Mesenteric fat pad (tissue), 1 donor: ENCODE measurements at regions not wholly inside any gene's neighbourhood (a gene's known extent, or its start where the extent isn't known, plus 50 kb on each side); places are given as distances from the start of the nearest gene placed in this dataset.
"Not testable (repeated sequence)": the region's sequence is repeated elsewhere in the genome, so short reads cannot be mapped to it uniquely, and the experiment has no call there.

Experiments used
- DNase-seq: peaks from one replicate; pipeline ENCODE4 v3.0.0-alpha.2; 2020; ENCODE audit warnings: low spot score
- donor health status: DM: yes; HTN: yes; CAD: no.

DNA sequence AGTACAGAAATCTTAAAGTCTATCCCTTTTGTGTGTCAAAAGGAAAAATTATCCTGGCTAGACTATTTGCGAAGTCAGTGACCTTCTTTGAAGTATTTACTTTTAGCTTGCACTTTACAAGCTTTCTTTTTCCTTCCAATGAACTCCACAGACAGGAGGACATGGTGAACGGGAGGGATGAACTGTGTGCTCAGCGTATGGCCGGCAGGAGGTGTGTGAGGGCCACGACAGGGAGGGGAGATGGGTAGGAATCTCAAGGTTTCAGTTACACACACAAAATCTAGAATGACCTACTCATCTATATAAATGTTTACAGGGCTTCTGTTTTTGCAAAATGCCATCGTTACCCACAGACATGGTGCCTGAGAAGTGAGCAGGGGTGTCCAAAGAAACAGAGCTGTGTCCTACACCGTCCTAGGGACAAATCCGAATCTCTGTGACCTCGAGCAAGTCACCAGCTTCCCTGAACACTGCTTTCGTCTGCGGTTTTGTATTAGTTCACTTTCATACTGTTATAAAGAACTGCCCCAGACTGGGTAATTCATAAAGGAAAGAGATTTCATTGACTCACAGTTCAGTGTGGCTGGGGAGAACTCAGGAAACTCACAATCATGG is 537.2 kb downstream of the LIG4 start:
- DNase-seq, result no peak

DNA sequence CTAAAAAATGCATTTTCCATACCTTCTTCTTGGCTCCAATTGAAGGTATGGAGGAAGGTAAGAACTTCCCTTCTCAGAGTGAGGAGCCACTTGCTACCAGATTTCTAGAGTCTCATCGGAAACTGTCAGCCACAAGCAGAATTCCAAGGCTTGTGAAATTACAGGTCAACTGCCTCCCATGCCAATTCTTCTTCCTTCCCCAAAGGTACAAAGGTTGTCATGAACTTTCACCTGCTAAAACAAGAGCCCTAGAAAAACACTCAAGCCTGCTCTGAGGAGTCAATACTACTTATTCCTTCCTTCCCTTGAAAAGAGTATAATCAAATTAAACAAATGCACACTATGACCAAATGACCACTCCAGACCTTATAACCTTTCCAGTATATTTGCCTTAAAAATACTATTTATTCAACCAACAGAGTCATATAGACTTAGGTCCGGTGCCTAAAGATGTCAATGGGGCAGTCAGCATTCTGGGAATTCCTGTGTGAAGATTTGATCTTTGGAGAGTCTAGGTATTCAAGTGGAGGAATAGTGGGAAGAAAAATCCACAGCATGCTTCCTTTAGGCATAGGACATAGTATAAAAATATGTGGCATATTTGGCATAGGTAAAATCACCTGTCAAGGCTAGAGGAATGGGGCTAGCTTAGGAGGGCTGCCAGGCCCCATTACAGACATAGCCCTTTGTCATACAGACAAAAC is 539.3 kb downstream of the LIG4 start:
- no peak for DNase-seq

DNA sequence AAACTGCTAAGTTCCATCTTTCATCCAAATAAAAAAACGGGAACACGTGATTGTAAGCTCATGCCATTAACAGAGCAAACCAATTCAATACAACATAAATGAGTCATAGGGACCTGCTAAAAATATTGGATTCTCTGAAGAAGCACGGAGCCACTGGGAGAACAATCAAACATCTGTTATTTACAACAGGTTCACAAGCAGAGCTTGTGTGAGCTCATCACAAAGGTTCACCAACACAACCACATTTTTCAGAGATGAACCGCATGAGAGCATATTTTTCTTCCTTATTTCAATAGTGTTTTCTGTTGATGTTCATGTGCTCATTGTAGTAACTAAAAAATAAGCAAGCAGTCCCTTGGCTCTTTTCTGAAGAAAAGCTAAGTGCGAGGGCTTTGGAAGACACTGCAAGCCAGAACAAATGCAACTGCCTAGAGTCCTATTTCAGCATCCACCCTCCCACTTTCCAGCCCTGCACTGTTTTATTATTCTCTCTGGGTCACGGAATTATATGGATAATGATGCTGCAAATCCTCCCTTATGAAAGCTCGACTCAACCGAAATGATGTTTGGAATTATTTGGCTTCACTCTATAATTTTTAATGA is 545.8 kb downstream of the LIG4 start:
- DNase-seq, result no peak

DNA sequence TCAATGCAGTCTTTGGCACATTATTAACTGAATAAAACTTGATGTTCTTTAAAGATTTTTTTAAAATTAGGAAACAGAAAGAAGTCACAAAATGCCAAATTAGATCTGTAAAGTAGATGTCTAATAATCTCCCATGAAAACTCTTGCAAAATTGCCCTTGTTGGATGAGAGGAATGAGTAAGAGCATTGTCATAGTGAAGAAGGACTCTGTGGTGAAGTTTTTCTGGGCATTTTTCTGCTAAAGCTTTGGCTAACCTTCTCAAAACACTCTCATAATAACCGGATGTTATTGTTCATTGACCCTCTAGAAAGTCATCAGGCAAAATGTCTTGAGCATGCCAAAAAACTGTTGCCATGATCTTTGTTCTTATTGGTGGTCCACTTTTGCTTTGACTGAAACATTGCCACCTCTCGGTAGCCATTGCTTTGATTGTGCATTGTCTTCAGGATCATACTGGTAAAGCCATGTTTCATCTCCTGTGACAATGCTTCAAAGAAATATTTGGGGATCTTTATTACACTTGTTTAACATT is 549.3 kb downstream of the LIG4 start:
- no peak for DNase-seq

DNA sequence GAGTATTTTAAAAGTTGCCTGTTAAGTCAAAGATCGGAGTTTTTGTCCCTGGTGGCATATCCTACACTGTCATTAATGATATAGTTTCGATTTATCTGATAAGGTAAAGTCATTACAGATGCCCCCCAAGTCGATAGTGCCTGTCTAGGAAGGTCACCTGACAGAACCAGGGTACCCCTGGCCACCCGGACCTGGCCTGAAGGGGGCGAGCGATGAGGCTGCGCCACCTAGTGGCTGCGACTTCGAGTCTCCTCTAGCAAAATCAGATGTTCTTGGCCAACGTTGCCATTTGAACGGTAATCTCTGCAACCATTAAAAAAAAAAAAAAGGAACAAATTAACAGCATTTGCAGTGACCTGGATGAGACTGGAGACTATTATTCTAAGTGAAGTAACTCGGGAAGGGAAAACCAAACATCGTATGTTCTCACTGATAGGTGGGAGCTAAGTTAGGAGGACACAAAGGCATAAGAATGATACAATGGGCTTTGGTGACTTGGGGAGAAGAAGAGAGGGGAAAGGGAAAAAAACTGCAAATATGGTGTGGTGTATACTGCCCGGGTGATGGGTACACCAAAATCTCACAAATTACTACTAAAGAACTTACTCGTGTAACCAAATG is 565.1 kb downstream of the LIG4 start:
- no peak for DNase-seq

GRCh38 chr13:107649079-107649478 is 566.3 kb downstream of the LIG4 start:
- no peak for DNase-seq

DNA sequence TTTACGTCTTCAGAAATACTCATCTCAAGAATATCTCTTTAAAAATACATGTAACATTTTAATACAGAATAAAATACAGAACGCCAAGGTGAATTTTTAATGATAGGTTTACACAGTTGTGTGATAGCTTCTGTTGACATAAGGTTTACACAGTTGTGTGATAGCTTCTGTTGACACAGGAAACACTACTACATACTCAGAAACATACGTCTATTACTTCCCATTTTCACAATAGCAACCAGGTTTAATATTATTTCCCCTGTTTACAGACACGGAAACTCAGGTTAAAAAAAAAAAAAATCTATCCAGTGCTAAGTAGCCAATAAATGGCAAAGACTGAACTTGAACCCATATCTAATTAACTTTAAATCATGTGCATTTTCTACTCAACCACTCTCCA is 571.2 kb downstream of the LIG4 start:
- no peak for DNase-seq

DNA sequence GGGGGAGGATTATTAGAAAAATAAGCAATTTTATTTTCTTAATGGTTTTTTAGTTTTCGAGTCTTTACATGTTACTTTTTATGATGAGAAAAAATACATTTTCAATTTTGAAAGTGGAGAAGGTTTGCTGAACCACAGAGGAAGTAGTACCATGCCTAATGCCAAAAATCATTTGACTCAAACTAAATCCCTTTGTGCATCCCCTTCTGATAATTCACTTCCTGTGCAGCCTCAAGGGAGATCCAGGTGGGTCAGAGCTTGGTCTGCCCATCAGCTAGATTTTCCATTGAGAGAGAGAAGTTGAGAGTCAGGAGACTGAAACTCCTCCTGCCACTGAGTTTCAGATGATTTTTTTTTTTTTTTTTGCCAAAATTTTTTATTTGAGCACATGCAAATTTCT is 571.7 kb downstream of the LIG4 start:
- DNase-seq, result no peak

- DNase-seq, result no peak
These were observed 572.5 kb downstream of the LIG4 start for GRCh38 chr13:107642831-107643230.

GRCh38 chr13:107641574-107641973 is 573.8 kb downstream of the LIG4 start:
- DNase-seq, result no peak

DNA sequence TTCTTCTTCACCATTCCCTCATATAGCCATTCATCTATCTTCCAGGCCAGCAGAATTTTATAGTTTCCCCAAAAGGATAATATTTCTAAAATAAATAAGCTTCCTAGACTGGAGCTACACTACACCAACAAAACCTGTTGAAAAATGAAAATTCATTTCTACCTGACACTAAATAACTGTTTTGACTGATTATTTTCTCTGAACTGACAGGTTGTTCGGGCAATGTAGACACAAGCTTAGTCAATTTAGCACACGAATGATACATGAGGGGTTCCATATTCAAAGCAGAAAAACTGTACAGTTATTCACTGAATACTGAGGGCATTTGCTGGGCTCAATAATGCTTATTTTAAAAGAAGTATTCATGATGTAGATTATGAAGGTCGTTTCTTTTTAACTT is 589.7 kb downstream of the LIG4 start:
- no peak for DNase-seq

- DNase-seq, result no peak
These were observed 597.8 kb downstream of the LIG4 start for GRCh38 chr13:107617527-107617926.

DNA sequence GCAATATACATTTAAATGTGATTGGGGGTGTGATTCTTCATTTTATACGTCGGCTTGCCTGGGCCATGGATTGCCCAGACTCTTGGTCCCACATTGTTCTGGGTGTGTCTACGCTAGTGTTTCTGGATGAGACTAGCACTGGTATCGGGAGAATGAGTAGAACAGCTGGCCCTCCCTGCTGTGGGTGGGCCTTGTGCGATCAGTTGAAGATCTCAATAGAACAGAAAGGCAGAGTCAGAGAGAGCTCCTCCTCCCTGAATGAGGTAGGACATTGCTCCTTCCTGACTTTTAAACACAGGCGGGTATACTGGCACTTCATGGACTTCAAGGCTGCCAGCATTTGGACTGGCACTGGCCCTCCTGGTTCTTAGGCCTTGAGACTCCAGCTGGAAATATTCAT is 603.0 kb downstream of the LIG4 start:
- DNase-seq, result no peak

GRCh38 chr13:107608736-107609135 is 606.6 kb downstream of the LIG4 start:
- no peak for DNase-seq

- DNase-seq, result no peak
These were observed 614.4 kb downstream of the LIG4 start for GRCh38 chr13:107600971-107601370.

DNA sequence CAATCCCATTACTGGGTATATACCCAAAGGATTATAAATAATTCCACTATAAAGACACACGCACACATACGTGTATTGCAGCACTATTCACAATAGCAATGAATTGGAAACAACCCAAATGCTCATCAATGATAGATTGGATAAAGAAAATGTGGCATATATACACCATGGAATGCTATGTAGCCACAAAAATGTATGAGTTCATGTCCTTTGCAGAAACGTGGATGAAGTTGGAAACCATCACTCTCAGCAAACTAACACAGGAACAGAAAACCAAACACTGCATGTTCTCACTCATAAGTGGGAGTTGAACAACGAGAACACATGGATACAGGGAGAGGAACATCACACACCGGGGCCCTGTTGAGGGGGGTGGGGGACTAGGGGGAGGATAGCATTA is 619.0 kb downstream of the LIG4 start:
- not testable (repeated sequence) for DNase-seq

DNA sequence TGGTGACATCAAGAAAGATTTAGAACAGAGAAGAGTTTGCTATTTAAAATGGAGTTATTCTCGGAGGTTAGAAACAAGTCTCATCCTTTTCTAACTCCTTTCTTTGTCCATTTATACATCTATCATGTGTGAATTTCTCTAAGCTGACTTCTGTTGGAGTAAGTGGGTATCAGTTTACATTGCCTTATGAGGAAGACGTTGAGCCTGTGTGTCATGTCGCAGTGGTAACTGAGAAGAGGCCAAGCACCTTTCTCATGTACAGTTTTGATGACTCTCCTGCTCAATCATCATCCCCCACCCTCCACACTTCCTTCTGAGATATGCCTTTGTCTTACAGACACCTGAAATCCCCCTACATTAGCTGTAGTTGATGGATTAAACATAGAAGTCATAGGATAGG is 624.8 kb downstream of the LIG4 start:
- no peak for DNase-seq

DNA sequence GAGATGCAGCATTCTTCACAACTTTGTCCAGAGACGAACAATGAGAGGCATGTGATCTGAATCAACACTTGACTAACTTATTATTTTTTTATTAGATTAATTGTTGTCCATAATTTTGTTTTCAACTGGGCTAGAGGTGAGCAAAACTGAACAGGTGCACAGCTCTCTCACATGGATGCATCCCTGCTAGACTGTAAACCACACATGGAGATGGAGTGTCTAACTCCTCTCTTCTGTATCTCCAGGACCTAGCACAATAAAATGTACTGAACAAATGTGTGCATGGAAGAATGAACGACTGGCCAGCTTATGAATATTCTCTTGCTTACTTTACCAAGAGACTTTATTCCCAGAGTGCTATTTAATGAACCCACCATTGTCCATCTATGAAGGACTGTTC is 627.7 kb downstream of the LIG4 start:
- no peak for DNase-seq

DNA sequence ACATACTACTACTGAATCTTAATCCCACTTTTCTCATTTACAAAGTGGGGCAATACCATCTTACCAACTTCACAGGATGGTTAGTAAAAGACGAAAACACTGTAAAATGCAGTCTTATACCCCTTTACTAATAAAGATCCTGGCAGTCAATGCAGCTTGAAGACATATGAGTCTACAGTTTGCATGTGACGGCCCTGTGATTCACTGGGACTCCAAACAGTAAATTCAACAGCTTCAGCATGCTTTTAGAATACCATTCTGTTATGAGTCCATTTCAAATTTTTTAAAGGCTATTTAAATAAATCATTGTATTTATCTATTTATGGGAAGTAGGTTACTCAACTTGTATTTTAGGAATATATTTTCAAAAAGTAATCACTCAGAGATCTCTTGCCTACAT is 629.1 kb downstream of the LIG4 start:
- DNase-seq, result no peak

DNA sequence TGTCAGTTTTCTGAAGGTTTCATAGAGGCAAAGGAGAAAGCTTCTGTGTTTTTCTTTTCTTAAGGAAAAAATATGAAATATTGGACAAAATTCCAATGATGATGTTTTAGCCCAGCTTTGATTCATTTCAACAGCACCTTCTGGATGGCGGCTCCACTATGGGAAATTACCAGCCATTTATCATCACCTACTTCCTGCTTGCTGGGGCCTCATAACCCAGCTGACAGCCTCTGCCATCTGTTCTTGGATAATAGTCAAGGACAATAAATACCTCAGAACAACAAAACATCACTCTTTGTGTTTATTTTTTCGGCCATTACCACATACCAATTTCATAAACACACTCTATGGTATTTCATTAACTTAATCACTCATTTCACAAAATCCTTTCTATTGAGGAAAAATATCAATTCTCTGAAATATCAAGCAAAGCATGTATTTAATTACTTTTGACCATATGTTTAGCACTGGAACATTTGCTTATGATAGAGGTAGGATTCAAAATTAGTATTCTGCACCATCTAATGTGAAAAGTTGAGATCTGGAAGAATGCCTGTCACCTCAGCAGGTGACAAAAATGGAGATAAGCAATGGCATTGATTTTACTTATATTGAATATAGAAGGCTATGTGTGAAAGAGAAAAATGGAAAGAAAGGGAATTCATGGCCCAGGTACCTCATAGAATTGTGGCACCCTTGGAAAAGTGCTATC is 629.7 kb downstream of the LIG4 start:
- no peak for DNase-seq

GRCh38 chr13:107582171-107582570 is 633.2 kb downstream of the LIG4 start:
- DNase-seq, result no peak
